DOHH2 (cell line): ENCODE measurements at regions not wholly inside any gene's neighbourhood (a gene's known extent, or its start where the extent isn't known, plus 50 kb on each side); places are given as distances from the start of the nearest gene placed in this dataset.

Experiments
- H3F3A ChIP-seq: fragments of 200-600 bp; sonication (generic), shearing (Covaris generic); 2 replicates; pipeline ENCODE4 v1.6.0; 2016; ENCODE audit warnings: antibody characterized with exemption, mild to moderate bottlenecking; ENCODE audit not compliant: control insufficient read depth, insufficient read depth
- H3K27ac ChIP-seq: fragments of 200-600 bp; sonication (generic); 2 replicates; pipeline ENCODE4 v1.5.1; 2014; ENCODE audit warnings: low read depth, mild to moderate bottlenecking, low read length, moderate library complexity
- H3K27me3 ChIP-seq: fragments of 200-600 bp; sonication (generic); 2 replicates; pipeline ENCODE4 v1.6.1; 2014; ENCODE audit warnings: mild to moderate bottlenecking, low read length, mixed read lengths; ENCODE audit not compliant: control insufficient read depth
- H3K36me3 ChIP-seq: fragments of 200-600 bp; sonication (generic); 2 replicates; pipeline ENCODE4 v1.6.1; 2014; ENCODE audit warnings: mild to moderate bottlenecking, low read length, moderate library complexity, mixed read lengths; ENCODE audit not compliant: control insufficient read depth
- H3K4me1 ChIP-seq: fragments of 200-600 bp; sonication (generic); 2 replicates; pipeline ENCODE4 v1.6.1; 2014; ENCODE audit warnings: mild to moderate bottlenecking, low read length, mixed read lengths; ENCODE audit not compliant: control insufficient read depth
- H3K4me2 ChIP-seq: fragments of 200-600 bp; sonication (generic); 2 replicates; pipeline ENCODE4 v1.6.0; 2014; ENCODE audit warnings: mild to moderate bottlenecking, low read length, moderate library complexity
- H3K4me3 ChIP-seq: fragments of 200-600 bp; sonication (generic); 2 replicates; pipeline ENCODE4 v1.5.1; 2014; ENCODE audit warnings: mild to moderate bottlenecking, low read length, mixed read lengths
- H3K79me2 ChIP-seq: fragments of 200-600 bp; sonication (generic); 2 replicates; pipeline ENCODE4 v1.6.1; 2014; ENCODE audit warnings: mild to moderate bottlenecking, low read length, mixed read lengths; ENCODE audit not compliant: control insufficient read depth
- H3K9me2 ChIP-seq: fragments of 200-600 bp; sonication (generic); replicated peaks from 2 replicates; pipeline ENCODE4 v1.6.1; 2014; ENCODE audit warnings: mild to moderate bottlenecking, low read length, mixed read lengths; ENCODE audit not compliant: control insufficient read depth
- H3K9me3 ChIP-seq: fragments of 200-600 bp; sonication (generic); 2 replicates; pipeline ENCODE4 v1.6.1; 2014; ENCODE audit warnings: antibody characterized with exemption, low read length, mixed read lengths; ENCODE audit not compliant: control insufficient read depth, insufficient read depth
- H4K20me1 ChIP-seq: fragments of 200-600 bp; sonication (generic); 2 replicates; pipeline ENCODE4 v1.6.0; 2014; ENCODE audit warnings: low read depth, mild to moderate bottlenecking, antibody characterized with exemption, low read length, moderate library complexity; ENCODE audit not compliant: control insufficient read depth, insufficient read depth
- EZH2phosphoT487 ChIP-seq: fragments of 200-600 bp; sonication (generic); IDR thresholded peaks from 2 replicates; pipeline ENCODE4 v1.6.1; 2017; ENCODE audit warnings: borderline replicate concordance, mild to moderate bottlenecking, antibody characterized with exemption, low read length, moderate library complexity, mixed read lengths
- TF ChIP-seq, protein P1 (sequence below): fragments of 200-600 bp; sonication (generic); IDR thresholded peaks from one replicate; pipeline ENCODE4 v1.5.1; 2014; ENCODE audit warnings: antibody characterized with exemption, mild to moderate bottlenecking, low read depth, low read length; ENCODE audit not compliant: poor library complexity, severe bottlenecking

DNA sequence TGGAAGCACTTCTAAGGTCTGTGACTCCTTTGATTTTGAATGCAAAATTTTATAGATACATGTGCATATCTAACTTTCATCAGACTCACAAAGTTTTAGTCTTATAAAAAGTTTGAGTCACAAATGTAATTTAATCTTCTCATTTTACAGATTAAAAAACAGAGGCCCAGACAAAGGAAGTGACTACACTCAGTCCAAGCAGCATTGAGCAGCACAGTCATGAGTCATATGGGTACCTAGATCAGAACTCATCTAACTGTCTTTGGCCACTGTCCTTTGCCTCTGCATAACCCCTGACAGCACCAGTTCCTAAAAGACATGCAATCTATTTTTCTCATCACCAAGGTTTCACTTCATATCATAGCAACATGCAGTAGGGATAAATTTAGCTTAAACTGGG, 210.7 kb upstream of the KCNH8 start:
- Histone ChIP-seq H3K36me3 (no peaks in the 10 kb centered on the region), H3K4me2 (no peak overlapping the region)

DNA sequence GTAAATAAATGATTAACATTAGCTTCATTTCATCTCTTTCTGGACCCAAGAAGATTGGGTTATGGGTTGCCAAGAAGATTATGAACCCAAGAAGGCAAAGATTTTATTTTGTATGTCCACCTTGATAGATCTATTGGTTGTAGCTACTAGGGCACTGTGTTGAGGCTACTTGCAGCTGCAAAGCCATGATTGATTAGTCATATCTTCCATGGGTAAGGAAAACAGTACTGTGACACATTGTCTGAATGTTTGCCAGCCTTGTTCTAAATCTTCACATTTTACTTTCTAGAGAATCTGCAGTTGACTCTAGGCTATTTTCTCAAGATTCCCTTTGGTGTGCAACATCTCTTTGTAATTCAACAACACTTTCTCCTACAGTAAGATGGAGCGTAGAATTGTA, 229.2 kb upstream of the KCNH8 start:
- H3K4me3 ChIP-seq = no peak overlapping the region
- no peak overlapping the region for H3K4me2 ChIP-seq
- no peaks in the 10 kb centered on the region; the same call in 1 of the 2 replicates for H3K9me2 ChIP-seq
- H3K27ac ChIP-seq = no peak overlapping the region
- H4K20me1 ChIP-seq = no peaks in the 10 kb centered on the region
- H3K9me3 ChIP-seq = no peaks in the 10 kb centered on the region
- TF ChIP-seq EZH2phosphoT487 = no peak
- TF ChIP-seq, protein P1, sequence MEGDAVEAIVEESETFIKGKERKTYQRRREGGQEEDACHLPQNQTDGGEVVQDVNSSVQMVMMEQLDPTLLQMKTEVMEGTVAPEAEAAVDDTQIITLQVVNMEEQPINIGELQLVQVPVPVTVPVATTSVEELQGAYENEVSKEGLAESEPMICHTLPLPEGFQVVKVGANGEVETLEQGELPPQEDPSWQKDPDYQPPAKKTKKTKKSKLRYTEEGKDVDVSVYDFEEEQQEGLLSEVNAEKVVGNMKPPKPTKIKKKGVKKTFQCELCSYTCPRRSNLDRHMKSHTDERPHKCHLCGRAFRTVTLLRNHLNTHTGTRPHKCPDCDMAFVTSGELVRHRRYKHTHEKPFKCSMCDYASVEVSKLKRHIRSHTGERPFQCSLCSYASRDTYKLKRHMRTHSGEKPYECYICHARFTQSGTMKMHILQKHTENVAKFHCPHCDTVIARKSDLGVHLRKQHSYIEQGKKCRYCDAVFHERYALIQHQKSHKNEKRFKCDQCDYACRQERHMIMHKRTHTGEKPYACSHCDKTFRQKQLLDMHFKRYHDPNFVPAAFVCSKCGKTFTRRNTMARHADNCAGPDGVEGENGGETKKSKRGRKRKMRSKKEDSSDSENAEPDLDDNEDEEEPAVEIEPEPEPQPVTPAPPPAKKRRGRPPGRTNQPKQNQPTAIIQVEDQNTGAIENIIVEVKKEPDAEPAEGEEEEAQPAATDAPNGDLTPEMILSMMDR = no peak
- H3K27me3 ChIP-seq = no peaks in the 10 kb centered on the region
- no peaks in the 10 kb centered on the region for H3K36me3 ChIP-seq
- no peaks in the 10 kb centered on the region for H3K4me1 ChIP-seq
- no peaks in the 10 kb centered on the region for H3K79me2 ChIP-seq
- no peaks in the 10 kb centered on the region for H3F3A ChIP-seq

More for the DNA sequence above, 210.7 kb upstream of the KCNH8 start:
- TF ChIP-seq, protein P1 = no peak
- no peak for TF ChIP-seq EZH2phosphoT487
- Histone ChIP-seq H3K9me3 (no peaks in the 10 kb centered on the region), H3K9me2 (no peaks in the 10 kb centered on the region), H4K20me1 (no peaks in the 10 kb centered on the region), H3K79me2 (no peaks in the 10 kb centered on the region), H3K4me3 (no peak overlapping the region), H3K4me1 (no peaks in the 10 kb centered on the region), H3F3A (no peaks in the 10 kb centered on the region), H3K27ac (no peak overlapping the region), H3K27me3 (no peaks in the 10 kb centered on the region)

DNA sequence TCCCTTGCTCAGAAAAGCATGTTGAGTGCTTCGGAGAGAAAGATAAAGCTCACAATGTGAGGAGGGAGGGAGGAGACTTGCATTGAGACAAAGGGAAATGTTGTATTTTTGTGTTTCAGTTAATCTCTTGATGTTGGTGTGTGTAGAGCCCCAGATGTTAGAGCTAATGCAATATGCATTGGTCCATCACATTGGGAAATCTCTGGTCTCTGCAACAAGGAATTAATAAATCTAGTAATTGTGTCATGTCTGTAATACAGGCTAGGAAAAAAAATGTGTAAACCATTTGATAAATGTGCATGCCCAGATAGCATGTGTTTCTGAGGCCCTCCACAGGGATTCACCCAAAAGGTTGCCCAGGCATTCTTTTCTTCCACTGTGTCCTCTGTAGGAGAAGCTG, 230.4 kb upstream of the KCNH8 start:
- no peak overlapping the region for H3K27ac ChIP-seq
- TF ChIP-seq EZH2phosphoT487 = no peak
- TF ChIP-seq, protein P1 = no peak
- no peaks in the 10 kb centered on the region for H3K9me3 ChIP-seq
- H3K4me2 ChIP-seq = no peak overlapping the region
- H3K27me3 ChIP-seq = no peaks in the 10 kb centered on the region
- H3F3A ChIP-seq = no peaks in the 10 kb centered on the region
- H3K4me3 ChIP-seq = no peak overlapping the region
- H3K9me2 ChIP-seq = no peaks in the 10 kb centered on the region; the same call in 1 of the 2 replicates
- H3K36me3 ChIP-seq = no peaks in the 10 kb centered on the region
- no peaks in the 10 kb centered on the region for H3K4me1 ChIP-seq
- no peaks in the 10 kb centered on the region for H3K79me2 ChIP-seq
- H4K20me1 ChIP-seq = no peaks in the 10 kb centered on the region
